C4-2B (cell line): ENCODE measurements at regions not wholly inside any gene's neighbourhood (a gene's known extent, or its start where the extent isn't known, plus 50 kb on each side); places are given as distances from the start of the nearest gene placed in this dataset.

Source experiments
- CTCF ChIP-seq: fragments of 450-650 bp; conservative IDR thresholded peaks from 2 replicates; pipeline ENCODE4 v1.5.1; 2017; ENCODE audit warnings: mild to moderate bottlenecking
- ZFX ChIP-seq: fragments of 450-650 bp; IDR thresholded peaks from 2 replicates; pipeline ENCODE4 v1.6.1; 2017

GRCh38 chr18:55900380-55900779 lies 312.4 kb upstream of the TCF4 start:
- TF ChIP-seq CTCF (no peak), ZFX (no peak)
